Right atrium auricular region (tissue), 2 donors: ENCODE measurements at regions not wholly inside any gene's neighbourhood (a gene's known extent, or its start where the extent isn't known, plus 50 kb on each side); places are given as distances from the start of the nearest gene placed in this dataset.

Source experiments
- DNase-seq: peaks from one replicate; pipeline ENCODE4 v3.0.0-alpha.2; 2019; ENCODE audit warnings: low spot score
- H3K27ac ChIP-seq, 2 donors: fragments of 200-600 bp; sonication (generic); 1 replicate in 1 of 2; 2 replicates in 1 of 2; pipeline ENCODE4 v1.5.1; 2016 to 2019
- H3K27me3 ChIP-seq, 2 donors: fragments of 200-600 bp; sonication (generic); one replicate each; pipeline versions ENCODE4 v1.5.1 to v1.6.0; 2017 to 2019
- H3K36me3 ChIP-seq: fragments of 200-600 bp; sonication (generic); one replicate; pipeline ENCODE4 v1.5.1; 2016
- H3K4me1 ChIP-seq, 2 donors: fragments of 200-600 bp; sonication (generic); one replicate each; pipeline versions ENCODE4 v1.5.1 to v1.6.0; 2017 to 2019
- H3K4me3 ChIP-seq, 2 donors: fragments of 200-600 bp; sonication (generic); 1 replicate in 1 of 2; 2 replicates in 1 of 2; pipeline ENCODE4 v1.5.1; 2017 to 2019; ENCODE audit warnings: mild to moderate bottlenecking in 1 of 2, moderate library complexity in 1 of 2
- H3K9me3 ChIP-seq, 2 donors: fragments of 200-600 bp; sonication (generic); one replicate each; pipeline ENCODE4 v1.5.1; 2019
- TF ChIP-seq, protein P1 (sequence below), 2 donors: fragments of 200-600 bp; sonication (generic); IDR thresholded peaks; one replicate each; pipeline ENCODE4 v1.5.1; 2019; ENCODE audit warnings: antibody characterized with exemption in 2 of 2

DNA sequence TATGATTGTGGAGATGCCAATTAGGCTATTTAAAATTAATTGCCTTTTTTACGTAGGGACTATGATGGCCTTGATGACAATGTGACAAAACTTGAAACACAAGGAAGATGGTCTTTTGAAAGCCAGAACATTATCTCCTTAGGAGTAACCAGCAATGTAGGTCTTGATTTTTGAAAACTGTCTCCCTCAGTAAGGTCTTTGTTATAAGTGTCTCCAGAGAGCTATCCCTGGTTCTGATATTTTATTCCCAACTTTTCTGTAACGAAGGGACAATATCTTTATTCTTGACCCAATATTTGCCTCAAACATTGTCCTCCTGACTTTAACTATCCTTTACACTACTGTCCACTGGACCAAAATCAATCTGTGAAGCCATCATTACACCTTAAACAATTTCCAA lies 493.2 kb downstream of the CCDC85A start:
- no peak overlapping the region for H3K4me3 ChIP-seq

DNA sequence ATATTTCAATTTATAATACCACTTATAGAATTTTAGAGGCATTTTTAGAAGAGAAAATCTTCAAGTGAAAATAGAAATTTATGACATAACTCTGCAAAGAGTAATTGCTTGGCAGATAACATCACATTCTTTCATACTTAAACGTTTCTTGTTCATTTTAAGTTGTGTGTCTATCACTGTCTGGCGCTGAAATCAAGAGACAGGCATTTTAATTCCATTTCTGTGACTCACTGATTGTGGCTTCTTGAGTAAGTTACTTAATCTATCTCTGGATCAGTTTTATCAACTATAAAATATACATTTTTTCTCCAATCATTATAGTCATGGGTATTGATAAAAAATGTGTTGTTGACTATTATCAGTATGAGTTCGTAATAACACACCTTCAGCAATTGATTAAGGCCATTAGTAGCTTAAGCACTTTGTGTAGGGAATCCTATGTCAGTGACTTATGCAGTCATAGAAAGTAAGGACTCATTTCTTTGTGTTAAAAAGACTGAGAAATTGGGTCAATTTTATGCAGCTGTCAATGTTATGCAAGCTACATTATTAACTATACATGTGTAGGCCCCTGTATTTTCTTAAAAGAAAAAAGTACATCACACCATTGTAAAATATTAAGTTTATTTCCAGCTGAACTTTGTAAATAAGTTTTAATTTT lies 497.3 kb downstream of the CCDC85A start:
- Histone ChIP-seq H3K4me3 (no peak overlapping the region), H3K27me3 (no peaks in the 10 kb centered on the region), H3K9me3 (no peaks in the 10 kb centered on the region), H3K36me3 (no peaks in the 10 kb centered on the region), H3K27ac (no peak overlapping the region), H3K4me1 (no peaks in the 10 kb centered on the region)
- DNase-seq = no peak
- TF ChIP-seq, protein P1, sequence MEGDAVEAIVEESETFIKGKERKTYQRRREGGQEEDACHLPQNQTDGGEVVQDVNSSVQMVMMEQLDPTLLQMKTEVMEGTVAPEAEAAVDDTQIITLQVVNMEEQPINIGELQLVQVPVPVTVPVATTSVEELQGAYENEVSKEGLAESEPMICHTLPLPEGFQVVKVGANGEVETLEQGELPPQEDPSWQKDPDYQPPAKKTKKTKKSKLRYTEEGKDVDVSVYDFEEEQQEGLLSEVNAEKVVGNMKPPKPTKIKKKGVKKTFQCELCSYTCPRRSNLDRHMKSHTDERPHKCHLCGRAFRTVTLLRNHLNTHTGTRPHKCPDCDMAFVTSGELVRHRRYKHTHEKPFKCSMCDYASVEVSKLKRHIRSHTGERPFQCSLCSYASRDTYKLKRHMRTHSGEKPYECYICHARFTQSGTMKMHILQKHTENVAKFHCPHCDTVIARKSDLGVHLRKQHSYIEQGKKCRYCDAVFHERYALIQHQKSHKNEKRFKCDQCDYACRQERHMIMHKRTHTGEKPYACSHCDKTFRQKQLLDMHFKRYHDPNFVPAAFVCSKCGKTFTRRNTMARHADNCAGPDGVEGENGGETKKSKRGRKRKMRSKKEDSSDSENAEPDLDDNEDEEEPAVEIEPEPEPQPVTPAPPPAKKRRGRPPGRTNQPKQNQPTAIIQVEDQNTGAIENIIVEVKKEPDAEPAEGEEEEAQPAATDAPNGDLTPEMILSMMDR (IDR thresholded peaks at IDR 0.05) = no peak

More for the DNA sequence above, 493.2 kb downstream of the CCDC85A start:
- Histone ChIP-seq H3K27ac (no peak overlapping the region), H3K27me3 (no peaks in the 10 kb centered on the region), H3K4me1 (no peaks in the 10 kb centered on the region), H3K9me3 (peaks cover 0 to 13% of the 10 kb centered on the region in 2 donors), H3K36me3 (no peaks in the 10 kb centered on the region)
- no peak for DNase-seq
- TF ChIP-seq, protein P1 (IDR thresholded peaks at IDR 0.05) = no peak

DNA sequence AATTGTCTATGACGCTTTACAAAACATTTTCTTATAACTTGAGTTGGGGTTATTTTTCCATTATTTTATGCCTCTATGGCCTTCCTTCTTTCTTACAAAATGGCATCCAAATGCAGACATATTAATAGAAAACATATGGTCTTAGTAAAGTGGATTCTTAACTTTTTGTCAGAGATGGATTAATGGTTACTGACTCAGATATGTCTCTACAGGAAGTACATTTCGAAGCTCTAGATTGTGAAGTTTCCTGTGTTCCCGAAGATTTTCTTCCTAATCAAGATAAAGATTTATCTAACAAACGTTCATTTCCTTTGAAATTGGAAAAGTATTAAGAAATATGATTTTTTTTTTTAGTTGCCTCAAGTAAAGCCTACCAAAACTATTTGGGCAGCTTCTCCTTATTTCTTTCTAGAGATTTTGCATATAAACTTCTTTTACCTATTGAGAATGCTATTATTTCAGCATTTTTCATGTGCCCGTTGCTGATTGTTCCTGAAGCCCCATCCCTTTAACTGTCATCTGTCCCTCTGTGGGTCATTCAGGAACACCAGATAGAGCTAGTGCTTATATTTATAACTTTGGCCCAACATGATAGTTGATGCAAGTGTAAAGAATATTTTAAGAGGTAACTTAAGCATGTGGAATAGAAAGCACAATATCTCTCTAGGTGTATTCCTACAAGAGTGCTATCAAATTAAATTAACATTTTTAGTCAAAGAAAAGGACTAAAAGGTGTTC lies 498.0 kb downstream of the CCDC85A start:
- Histone ChIP-seq H3K9me3 (no peaks in the 10 kb centered on the region), H3K4me3 (no peak overlapping the region)
- no peak for DNase-seq

DNA sequence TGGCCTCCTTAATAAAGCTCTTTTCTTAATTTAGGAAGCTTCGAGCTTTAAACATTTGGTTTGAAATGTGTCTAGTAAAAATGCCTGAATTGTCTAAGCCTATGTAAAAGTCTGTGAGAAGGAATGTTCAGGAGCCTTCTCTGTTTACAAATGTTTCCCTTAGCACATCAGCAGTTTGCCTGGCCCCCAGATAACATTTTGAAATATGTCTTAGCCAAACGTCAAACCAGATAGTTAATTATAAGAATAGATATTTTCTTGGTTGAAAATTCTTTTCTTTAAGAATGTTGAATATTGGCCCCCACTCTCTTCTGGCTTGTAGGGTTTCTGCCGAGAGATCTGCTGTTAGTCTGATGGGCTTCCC lies 498.6 kb downstream of the CCDC85A start:
- Histone ChIP-seq H3K27ac (no peak overlapping the region), H3K4me1 (no peaks in the 10 kb centered on the region), H3K9me3 (no peaks in the 10 kb centered on the region), H3K4me3 (no peak overlapping the region), H3K27me3 (no peaks in the 10 kb centered on the region), H3K36me3 (no peaks in the 10 kb centered on the region)
- no peak for DNase-seq
- TF ChIP-seq, protein P1 (IDR thresholded peaks at IDR 0.05) = no peak

More for the DNA sequence above, 498.0 kb downstream of the CCDC85A start:
- Histone ChIP-seq H3K36me3 (no peaks in the 10 kb centered on the region), H3K27me3 (no peaks in the 10 kb centered on the region), H3K4me1 (no peaks in the 10 kb centered on the region), H3K27ac (no peak overlapping the region)
- TF ChIP-seq, protein P1 (IDR thresholded peaks at IDR 0.05) = no peak

DNA sequence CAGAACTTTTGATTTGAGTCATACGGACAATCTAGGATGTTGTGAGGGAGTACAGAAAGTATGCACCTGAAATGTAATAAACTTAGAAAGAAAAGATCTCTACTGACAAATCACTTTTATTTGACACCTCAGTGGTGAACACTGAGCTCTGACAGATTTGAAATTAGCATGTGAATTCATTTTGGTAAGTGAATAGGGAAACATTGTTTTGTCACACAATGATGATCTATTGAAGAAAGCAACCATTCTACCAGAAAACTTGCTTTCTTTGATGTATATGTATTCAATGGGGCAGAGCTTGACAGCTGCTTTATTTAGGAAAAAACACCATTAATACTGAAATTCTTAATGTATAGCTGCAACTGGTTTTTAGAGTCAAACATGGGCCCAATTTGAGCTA lies 500.5 kb downstream of the CCDC85A start:
- Histone ChIP-seq H3K4me3 (no peak overlapping the region), H3K9me3 (no peaks in the 10 kb centered on the region), H3K4me1 (no peaks in the 10 kb centered on the region), H3K36me3 (no peaks in the 10 kb centered on the region), H3K27me3 (no peaks in the 10 kb centered on the region), H3K27ac (no peak overlapping the region)
- no peak for DNase-seq
- TF ChIP-seq, protein P1 (IDR thresholded peaks at IDR 0.05) = no peak
